ENCODE measurements at regions not wholly inside any gene's neighbourhood (a gene's known extent, or its start where the extent isn't known, plus 50 kb on each side); places are given as distances from the start of the nearest gene placed in this dataset.
"Not testable (repeated sequence)": the region's sequence is repeated elsewhere in the genome, so short reads cannot be mapped to it uniquely, and the experiment has no call there.

GRCh38 chr10:45056806-45057205, 56.1 kb downstream of the ZNF22 start:
- H3K27ac Mint-ChIP-seq; H3K9me3 Mint-ChIP-seq; DNase-seq; H3K4me1 Mint-ChIP-seq; H3K36me3 Mint-ChIP-seq; POLR2A ChIA-PET; ATAC-seq (ENCODE audit: low read depth); H3K4me3 Mint-ChIP-seq: not testable (repeated sequence)
- H3K27me3 Mint-ChIP-seq, result peaks cover 11% of the 10 kb centered on the region

- no peak for ATAC-seq (ENCODE audit: low read depth)
- H3K9me3 Mint-ChIP-seq, result no peaks in the 10 kb centered on the region
Observed at GRCh38 chr10:45058580-45058979, 57.9 kb downstream of the ZNF22 start.

GRCh38 chr10:45058992-45059561, 58.4 kb downstream of the ZNF22 start:
- no peak for DNase-seq
- peaks cover 4% of the 10 kb centered on the region for H3K4me1 Mint-ChIP-seq
- no peak for ATAC-seq (ENCODE audit: low read depth)
- no peak overlapping the region for H3K4me3 Mint-ChIP-seq
- no peaks in the 10 kb centered on the region for H3K36me3 Mint-ChIP-seq
- no peak overlapping the region for H3K27ac Mint-ChIP-seq
- POLR2A ChIA-PET, result no interaction called here
- no peaks in the 10 kb centered on the region for H3K9me3 Mint-ChIP-seq
- H3K27me3 Mint-ChIP-seq, result peaks cover 5% of the 10 kb centered on the region

More at GRCh38 chr10:45058580-45058979, 57.9 kb downstream of the ZNF22 start:
- Mint-ChIP-seq H3K36me3 (no peaks in the 10 kb centered on the region), H3K27me3 (peaks cover 9% of the 10 kb centered on the region), H3K4me1 (peaks cover 4% of the 10 kb centered on the region), H3K4me3 (no peak overlapping the region), H3K27ac (no peak overlapping the region)
- POLR2A ChIA-PET, result no interaction called here
- DNase-seq, result no peak

- no peak for ATAC-seq (ENCODE audit: low read depth)
- H3K36me3 Mint-ChIP-seq, result no peaks in the 10 kb centered on the region
Observed at GRCh38 chr10:45059632-45060031, 58.9 kb downstream of the ZNF22 start.

GRCh38 chr10:45061982-45062381, 61.3 kb downstream of the ZNF22 start:
- H3K27me3 Mint-ChIP-seq, result peaks cover 3% of the 10 kb centered on the region
- H3K4me3 Mint-ChIP-seq, result no peak overlapping the region
- no peaks in the 10 kb centered on the region for H3K9me3 Mint-ChIP-seq
- DNase-seq (no peak), ATAC-seq (ENCODE audit: low read depth) (no peak)
- POLR2A ChIA-PET, result no interaction called here
- H3K36me3 Mint-ChIP-seq, result no peaks in the 10 kb centered on the region
- no peak overlapping the region for H3K27ac Mint-ChIP-seq
- H3K4me1 Mint-ChIP-seq, result peaks cover 4% of the 10 kb centered on the region

More at GRCh38 chr10:45059632-45060031, 58.9 kb downstream of the ZNF22 start:
- Mint-ChIP-seq H3K27ac (no peak overlapping the region), H3K4me1 (peaks cover 4% of the 10 kb centered on the region), H3K9me3 (no peaks in the 10 kb centered on the region), H3K27me3 (peaks cover under 1% of the 10 kb centered on the region), H3K4me3 (no peak overlapping the region)
- POLR2A ChIA-PET, result no interaction called here
- no peak for DNase-seq

- Mint-ChIP-seq H3K36me3 (no peaks in the 10 kb centered on the region), H3K9me3 (no peaks in the 10 kb centered on the region), H3K4me3 (no peak overlapping the region), H3K27ac (no peak overlapping the region), H3K27me3 (peaks cover 6% of the 10 kb centered on the region), H3K4me1 (peaks cover 2% of the 10 kb centered on the region)
- POLR2A ChIA-PET, result interaction anchor here (0.7 kb wide), 1 partner anchor 23 kb away, joined by 4 read pairs; no protein-coding TSS in a partner anchor
- DNase-seq (no peak), ATAC-seq (ENCODE audit: low read depth) (no peak)
Observed at GRCh38 chr10:45063591-45064231, 63.0 kb downstream of the ZNF22 start.

DNA sequence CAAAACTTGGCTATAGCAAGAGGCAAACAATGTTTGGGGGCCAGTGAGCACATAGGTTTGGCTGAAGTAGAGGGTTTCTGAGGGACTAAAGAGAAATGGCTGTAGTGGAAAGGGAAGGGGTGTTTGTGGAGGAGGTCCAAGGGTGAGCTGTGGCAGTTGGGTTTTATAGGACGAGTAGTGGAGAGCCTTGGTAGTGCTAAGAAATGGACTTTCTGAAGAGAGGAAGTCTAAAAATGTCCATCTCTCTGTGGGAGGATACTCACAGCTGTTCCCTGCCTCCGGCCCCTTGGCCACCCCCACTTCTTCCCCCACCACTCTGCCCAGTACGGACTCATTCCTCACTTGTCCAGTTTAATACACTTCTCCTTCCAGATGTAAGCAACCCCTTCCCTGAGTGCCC, 64.3 kb downstream of the ZNF22 start:
- POLR2A ChIA-PET, result no interaction called here
- no peaks in the 10 kb centered on the region for H3K9me3 Mint-ChIP-seq
- ATAC-seq (ENCODE audit: low read depth) (no peak), DNase-seq (no peak)
- H3K36me3 Mint-ChIP-seq, result no peaks in the 10 kb centered on the region
- H3K27me3 Mint-ChIP-seq, result peaks cover 8% of the 10 kb centered on the region
- no peak overlapping the region for H3K27ac Mint-ChIP-seq
- no peak overlapping the region for H3K4me3 Mint-ChIP-seq
- H3K4me1 Mint-ChIP-seq, result no peaks in the 10 kb centered on the region

DNA sequence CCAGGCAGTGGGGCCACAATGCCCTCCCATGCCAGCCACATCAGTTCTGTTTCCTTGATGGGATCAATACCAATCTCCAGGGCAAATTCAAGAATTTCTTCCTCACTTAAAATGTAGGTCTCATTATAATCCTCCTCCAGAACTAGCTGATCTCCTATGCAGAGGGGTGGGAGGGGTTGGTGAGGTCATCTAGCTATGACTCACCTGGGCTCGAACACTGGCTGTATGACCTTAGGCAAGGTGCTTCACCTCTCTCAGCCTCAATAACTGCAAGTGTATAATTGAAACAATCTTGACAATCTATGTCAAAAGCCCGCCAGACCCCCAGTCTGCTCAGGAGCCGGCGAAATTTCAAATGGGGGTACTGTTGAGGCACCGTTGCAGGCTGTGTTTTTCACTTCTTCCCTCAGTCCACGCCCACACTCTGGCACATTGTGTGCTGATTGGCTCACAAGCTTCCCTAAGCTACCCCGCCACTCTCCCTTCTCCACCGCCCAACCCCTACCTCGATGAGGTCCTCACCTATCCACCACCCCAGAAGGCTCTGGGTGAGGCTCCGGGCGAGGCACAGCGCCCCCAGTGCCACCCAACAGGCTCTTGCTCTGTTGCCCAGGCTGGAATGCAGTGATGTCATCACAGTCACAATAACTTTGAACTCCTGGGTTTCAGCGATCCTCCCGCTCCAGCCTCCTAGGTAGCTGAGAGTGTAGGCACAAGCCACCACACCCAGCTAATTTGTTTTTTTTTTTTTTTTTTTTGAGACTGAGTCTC, 70.5 kb downstream of the ZNF22 start:
- Mint-ChIP-seq H3K27ac (no peak overlapping the region), H3K9me3 (peaks cover 2% of the 10 kb centered on the region), H3K36me3 (no peaks in the 10 kb centered on the region), H3K27me3 (peaks cover 5% of the 10 kb centered on the region), H3K4me1 (no peaks in the 10 kb centered on the region), H3K4me3 (no peak overlapping the region)
- POLR2A ChIA-PET, result no interaction called here
- DNase-seq, result no peak
- ATAC-seq (ENCODE audit: low read depth), result no peak

- Mint-ChIP-seq H3K27me3 (peaks cover 6% of the 10 kb centered on the region), H3K4me3 (no peak overlapping the region), H3K4me1 (no peaks in the 10 kb centered on the region), H3K27ac (no peak overlapping the region), H3K36me3 (no peaks in the 10 kb centered on the region), H3K9me3 (peaks cover 2% of the 10 kb centered on the region)
- ATAC-seq (ENCODE audit: low read depth) (no peak), DNase-seq (no peak)
- POLR2A ChIA-PET, result no interaction called here
Observed at GRCh38 chr10:45075216-45075615, 74.5 kb downstream of the ZNF22 start.

GRCh38 chr10:45075826-45076380, 75.2 kb downstream of the ZNF22 start:
- peaks cover 2% of the 10 kb centered on the region for H3K9me3 Mint-ChIP-seq
- peaks cover 6% of the 10 kb centered on the region for H3K27me3 Mint-ChIP-seq
- H3K4me1 Mint-ChIP-seq, result no peaks in the 10 kb centered on the region
- ATAC-seq (ENCODE audit: low read depth) (no peak), DNase-seq (no peak)
- POLR2A ChIA-PET, result no interaction called here
- H3K36me3 Mint-ChIP-seq, result no peaks in the 10 kb centered on the region
- H3K4me3 Mint-ChIP-seq, result no peak overlapping the region
- H3K27ac Mint-ChIP-seq, result no peak overlapping the region

DNA sequence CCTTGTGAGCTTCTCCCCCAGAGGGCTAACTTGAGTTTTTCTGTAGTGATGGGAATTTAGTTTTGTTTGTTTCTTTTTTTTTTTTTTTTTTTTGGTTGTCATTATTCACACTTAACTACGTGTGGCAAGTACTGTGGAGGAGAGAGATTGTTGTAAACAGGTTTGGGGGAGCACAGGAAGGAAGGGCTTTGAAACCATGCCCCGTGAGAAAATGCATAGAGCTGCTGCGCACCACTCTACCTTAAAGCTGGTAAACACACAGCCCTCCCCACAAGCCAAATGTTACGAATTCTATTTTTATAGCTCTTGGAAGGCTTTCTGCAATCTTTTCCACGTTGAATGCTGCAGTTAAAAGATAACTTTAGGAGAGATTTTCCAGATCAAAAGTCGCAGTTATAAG, 76.2 kb downstream of the ZNF22 start:
- no peak overlapping the region for H3K27ac Mint-ChIP-seq
- H3K4me1 Mint-ChIP-seq, result no peaks in the 10 kb centered on the region
- no peaks in the 10 kb centered on the region for H3K36me3 Mint-ChIP-seq
- no peak for DNase-seq
- POLR2A ChIA-PET, result no interaction called here
- H3K27me3 Mint-ChIP-seq, result peaks cover 6% of the 10 kb centered on the region
- no peak overlapping the region for H3K4me3 Mint-ChIP-seq
- ATAC-seq (ENCODE audit: low read depth), result no peak
- peaks cover 2% of the 10 kb centered on the region for H3K9me3 Mint-ChIP-seq

DNA sequence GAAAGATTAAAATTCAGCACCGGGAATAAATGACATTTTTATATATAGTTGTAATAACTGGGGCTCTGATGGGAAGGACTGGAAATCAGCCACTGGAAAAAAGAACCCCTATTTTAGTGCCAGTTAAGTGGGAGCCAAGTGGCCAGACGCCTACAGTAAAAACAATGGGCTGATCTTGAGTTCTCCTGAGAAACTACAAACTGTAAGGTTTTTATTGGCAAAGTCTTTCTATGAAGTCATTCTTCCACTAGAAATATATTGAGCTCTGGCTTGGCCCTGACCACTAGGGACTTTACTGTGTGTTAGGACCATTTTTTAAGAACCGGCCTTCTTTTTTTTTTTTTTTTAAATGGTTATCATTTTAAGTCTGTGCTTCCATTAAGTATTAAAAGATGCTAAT, 79.6 kb downstream of the ZNF22 start:
- H3K4me3 Mint-ChIP-seq, result no peak overlapping the region
- POLR2A ChIA-PET, result no interaction called here
- no peaks in the 10 kb centered on the region for H3K36me3 Mint-ChIP-seq
- no peak for DNase-seq
- H3K27ac Mint-ChIP-seq, result no peak overlapping the region
- H3K9me3 Mint-ChIP-seq, result no peaks in the 10 kb centered on the region
- H3K27me3 Mint-ChIP-seq, result peaks cover 7% of the 10 kb centered on the region
- ATAC-seq (ENCODE audit: low read depth), result no peak
- H3K4me1 Mint-ChIP-seq, result no peaks in the 10 kb centered on the region

DNA sequence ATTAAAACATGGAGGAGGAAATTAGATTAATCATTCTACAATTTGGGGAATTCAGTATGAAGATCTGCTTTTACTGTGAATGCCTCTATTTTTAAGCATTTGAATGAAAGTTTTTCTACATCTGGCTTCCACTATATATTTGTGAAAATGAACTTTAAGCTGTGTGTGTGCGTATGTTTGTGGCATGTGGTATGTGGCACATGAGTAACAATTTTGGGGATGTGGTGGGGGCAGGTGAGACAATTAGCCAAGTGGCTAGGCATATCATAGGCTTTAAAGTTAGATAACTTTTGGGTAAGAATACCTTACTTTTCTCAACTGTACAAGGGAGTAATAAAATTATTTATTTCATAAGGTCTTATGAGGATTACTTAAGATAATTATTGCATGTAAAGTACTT, 81.5 kb downstream of the ZNF22 start:
- DNase-seq (no peak), ATAC-seq (ENCODE audit: low read depth) (no peak)
- peaks cover 2% of the 10 kb centered on the region for H3K9me3 Mint-ChIP-seq
- POLR2A ChIA-PET, result no interaction called here
- no peak overlapping the region for H3K27ac Mint-ChIP-seq
- peaks cover 2% of the 10 kb centered on the region for H3K36me3 Mint-ChIP-seq
- no peak overlapping the region for H3K4me3 Mint-ChIP-seq
- peaks cover 9% of the 10 kb centered on the region for H3K27me3 Mint-ChIP-seq
- H3K4me1 Mint-ChIP-seq, result no peaks in the 10 kb centered on the region

- H3K4me3 Mint-ChIP-seq, result no peak overlapping the region
- POLR2A ChIA-PET, result no interaction called here
- H3K27me3 Mint-ChIP-seq, result peaks cover 17% of the 10 kb centered on the region
- H3K36me3 Mint-ChIP-seq, result no peaks in the 10 kb centered on the region
- H3K4me1 Mint-ChIP-seq, result no peaks in the 10 kb centered on the region
- DNase-seq, result no peak
- no peaks in the 10 kb centered on the region for H3K9me3 Mint-ChIP-seq
- H3K27ac Mint-ChIP-seq, result no peak overlapping the region
- ATAC-seq (ENCODE audit: low read depth), result no peak
Observed at GRCh38 chr10:45091968-45092367, 91.2 kb downstream of the ZNF22 start.
